ENCODE measurements at regions not wholly inside any gene's neighbourhood (a gene's known extent, or its start where the extent isn't known, plus 50 kb on each side); places are given as distances from the start of the nearest gene placed in this dataset.
A peak's percentile ranks its signal among the peaks of the same experiment; 100 is the strongest.

GRCh38 chr14:39851202-39851601 is 419.0 kb upstream of the FBXO33 start:
- TF ChIP-seq CTCF (IDR thresholded peaks at IDR 0.05; ENCODE audit: insufficient read depth, low read length, poor library complexity, severe bottlenecking): no peak
- H3K36me3 ChIP-seq (ENCODE audit: control insufficient read depth, insufficient read depth, low read length): no peaks in the 10 kb centered on the region
- DNase-seq (ENCODE audit: extremely low read depth, insufficient read length): no peak
- H3K27me3 ChIP-seq (replicated peaks; ENCODE audit: control insufficient read depth, insufficient read depth, low read length): no peaks in the 10 kb centered on the region
- no peak overlapping the region for H3K4me3 ChIP-seq (replicated peaks; ENCODE audit: low read depth, low read length)

- Histone ChIP-seq H3K36me3 (ENCODE audit: control insufficient read depth, insufficient read depth, low read length) (no peaks in the 10 kb centered on the region), H3K27me3 (replicated peaks; ENCODE audit: control insufficient read depth, insufficient read depth, low read length) (no peaks in the 10 kb centered on the region), H3K4me3 (replicated peaks; ENCODE audit: low read depth, low read length) (no peak overlapping the region)
- DNase-seq (ENCODE audit: extremely low read depth, insufficient read length): no peak
- TF ChIP-seq CTCF (IDR thresholded peaks at IDR 0.05; ENCODE audit: insufficient read depth, low read length, poor library complexity, severe bottlenecking): no peak
Observed at GRCh38 chr14:39847852-39848251, 415.6 kb upstream of the FBXO33 start.

DNA sequence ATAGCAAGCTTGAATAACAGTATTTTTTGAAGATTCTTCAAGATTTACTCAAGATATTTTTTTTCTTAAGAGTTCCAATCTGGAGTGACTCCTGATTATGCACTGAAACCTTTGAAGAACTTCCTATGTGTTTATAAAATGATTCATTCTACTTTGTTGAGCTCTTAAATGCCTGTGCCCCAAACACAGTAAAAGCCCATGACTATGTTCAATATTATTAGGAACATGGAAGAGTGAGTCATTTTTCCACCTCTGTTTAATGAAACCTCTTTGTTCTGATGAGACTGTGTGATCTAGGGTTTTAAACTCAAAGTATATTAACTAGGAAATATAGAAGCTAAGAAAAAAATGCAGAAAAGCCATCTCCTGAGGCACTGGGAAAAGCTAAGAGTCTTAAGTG is 415.0 kb upstream of the FBXO33 start:
- H3K4me3 ChIP-seq (replicated peaks; ENCODE audit: low read depth, low read length): no peak overlapping the region
- no peak for TF ChIP-seq CTCF (IDR thresholded peaks at IDR 0.05; ENCODE audit: insufficient read depth, low read length, poor library complexity, severe bottlenecking)
- DNase-seq (ENCODE audit: extremely low read depth, insufficient read length): no peak
- H3K27me3 ChIP-seq (replicated peaks; ENCODE audit: control insufficient read depth, insufficient read depth, low read length): no peaks in the 10 kb centered on the region
- no peaks in the 10 kb centered on the region for H3K36me3 ChIP-seq (ENCODE audit: control insufficient read depth, insufficient read depth, low read length)

GRCh38 chr14:39843881-39844280 is 411.6 kb upstream of the FBXO33 start:
- H3K27me3 ChIP-seq (replicated peaks; ENCODE audit: control insufficient read depth, insufficient read depth, low read length): no peaks in the 10 kb centered on the region
- no peak overlapping the region for H3K4me3 ChIP-seq (replicated peaks; ENCODE audit: low read depth, low read length)
- TF ChIP-seq CTCF (IDR thresholded peaks at IDR 0.05; ENCODE audit: insufficient read depth, low read length, poor library complexity, severe bottlenecking): no peak
- DNase-seq (ENCODE audit: extremely low read depth, insufficient read length): no peak
- no peaks in the 10 kb centered on the region for H3K36me3 ChIP-seq (ENCODE audit: control insufficient read depth, insufficient read depth, low read length)

- H3K4me3 ChIP-seq (replicated peaks; ENCODE audit: low read depth, low read length): no peak overlapping the region
- no peaks in the 10 kb centered on the region for H3K27me3 ChIP-seq (replicated peaks; ENCODE audit: control insufficient read depth, insufficient read depth, low read length)
- no peak for TF ChIP-seq CTCF (IDR thresholded peaks at IDR 0.05; ENCODE audit: insufficient read depth, low read length, poor library complexity, severe bottlenecking)
- no peaks in the 10 kb centered on the region for H3K36me3 ChIP-seq (ENCODE audit: control insufficient read depth, insufficient read depth, low read length)
- DNase-seq (ENCODE audit: extremely low read depth, insufficient read length): no peak
Observed at GRCh38 chr14:39841088-39841487, 408.9 kb upstream of the FBXO33 start.

DNA sequence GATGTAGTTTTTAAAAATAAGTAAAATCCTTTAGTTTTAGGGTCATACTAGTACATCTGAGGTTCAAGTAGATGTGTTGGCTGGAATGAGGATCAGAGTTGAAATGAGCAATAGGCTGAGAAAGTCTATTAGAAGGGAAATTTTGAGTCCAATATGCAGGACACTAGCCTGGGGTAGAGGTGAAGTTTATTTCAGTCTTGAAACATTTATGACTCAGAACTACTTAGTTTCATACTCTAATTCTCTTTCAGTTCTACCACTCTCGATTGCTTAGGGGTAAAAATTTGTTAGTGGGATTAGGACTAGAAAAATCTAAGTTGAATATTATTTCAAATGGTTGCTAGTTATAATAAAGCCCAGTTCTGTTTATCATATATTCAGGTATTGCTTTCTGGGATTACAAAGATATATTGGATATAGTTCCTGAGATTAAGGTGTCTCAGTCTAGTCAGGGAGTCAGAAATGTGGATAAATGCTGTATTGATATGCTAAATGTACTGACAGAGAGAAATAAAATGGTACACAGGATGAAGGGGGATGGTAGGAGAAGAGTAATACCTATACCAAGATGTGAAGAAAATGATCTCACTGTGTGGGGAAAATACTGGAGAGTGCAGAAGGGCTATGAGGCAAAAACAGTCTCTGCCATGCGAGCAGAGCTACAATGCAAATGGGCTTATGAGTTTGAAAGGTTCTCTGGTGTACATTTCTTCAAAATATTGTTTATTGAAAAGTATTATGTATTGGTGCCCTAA is 395.8 kb upstream of the FBXO33 start:
- H3K27me3 ChIP-seq (replicated peaks; ENCODE audit: control insufficient read depth, insufficient read depth, low read length): no peaks in the 10 kb centered on the region
- no peaks in the 10 kb centered on the region for H3K36me3 ChIP-seq (ENCODE audit: control insufficient read depth, insufficient read depth, low read length)
- TF ChIP-seq CTCF (IDR thresholded peaks at IDR 0.05; ENCODE audit: insufficient read depth, low read length, poor library complexity, severe bottlenecking): no peak
- no peak overlapping the region for H3K4me3 ChIP-seq (replicated peaks; ENCODE audit: low read depth, low read length)
- peak; percentile 33 for DNase-seq (ENCODE audit: extremely low read depth, insufficient read length)

Data from GM06990 (cell line).